WTC11 (cell line): ENCODE measurements at regions not wholly inside any gene's neighbourhood (a gene's known extent, or its start where the extent isn't known, plus 50 kb on each side); places are given as distances from the start of the nearest gene placed in this dataset.

Source experiments
- MAX ChIP-seq: sonication (generic); formaldehyde crosslinking; IDR thresholded peaks from 2 replicates; pipeline ENCODE4 v1.8.0; 2022; ENCODE audit warnings: mild to moderate bottlenecking, missing genetic modification reagents
- SP1 ChIP-seq: sonication (generic); formaldehyde crosslinking; conservative IDR thresholded peaks from 2 replicates; pipeline ENCODE4 v1.8.1; 2022; ENCODE audit warnings: missing genetic modification reagents
- TEAD1 ChIP-seq: sonication (generic); formaldehyde crosslinking; IDR thresholded peaks from 2 replicates; pipeline ENCODE4 v1.8.0; 2022; ENCODE audit warnings: mild to moderate bottlenecking, missing genetic modification reagents
- TF ChIP-seq, protein P1 (sequence below): sonication (generic); formaldehyde crosslinking; IDR thresholded peaks from 2 replicates; pipeline ENCODE4 v1.8.0; 2022; ENCODE audit warnings: mild to moderate bottlenecking, missing genetic modification reagents
- TF ChIP-seq, protein P2 (sequence below): fragments of 200-600 bp; IDR thresholded peaks from 2 replicates; pipeline ENCODE4 v1.8.0; 2022; ENCODE audit warnings: antibody characterized with exemption

- TF ChIP-seq MAX (no peak), SP1 (no peak), TEAD1 (CRISPR knock-in tag) (no peak)
- TF ChIP-seq, protein P1, sequence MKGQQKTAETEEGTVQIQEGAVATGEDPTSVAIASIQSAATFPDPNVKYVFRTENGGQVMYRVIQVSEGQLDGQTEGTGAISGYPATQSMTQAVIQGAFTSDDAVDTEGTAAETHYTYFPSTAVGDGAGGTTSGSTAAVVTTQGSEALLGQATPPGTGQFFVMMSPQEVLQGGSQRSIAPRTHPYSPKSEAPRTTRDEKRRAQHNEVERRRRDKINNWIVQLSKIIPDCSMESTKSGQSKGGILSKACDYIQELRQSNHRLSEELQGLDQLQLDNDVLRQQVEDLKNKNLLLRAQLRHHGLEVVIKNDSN (CRISPR knock-in tag), result no peak
- TF ChIP-seq, protein P2, sequence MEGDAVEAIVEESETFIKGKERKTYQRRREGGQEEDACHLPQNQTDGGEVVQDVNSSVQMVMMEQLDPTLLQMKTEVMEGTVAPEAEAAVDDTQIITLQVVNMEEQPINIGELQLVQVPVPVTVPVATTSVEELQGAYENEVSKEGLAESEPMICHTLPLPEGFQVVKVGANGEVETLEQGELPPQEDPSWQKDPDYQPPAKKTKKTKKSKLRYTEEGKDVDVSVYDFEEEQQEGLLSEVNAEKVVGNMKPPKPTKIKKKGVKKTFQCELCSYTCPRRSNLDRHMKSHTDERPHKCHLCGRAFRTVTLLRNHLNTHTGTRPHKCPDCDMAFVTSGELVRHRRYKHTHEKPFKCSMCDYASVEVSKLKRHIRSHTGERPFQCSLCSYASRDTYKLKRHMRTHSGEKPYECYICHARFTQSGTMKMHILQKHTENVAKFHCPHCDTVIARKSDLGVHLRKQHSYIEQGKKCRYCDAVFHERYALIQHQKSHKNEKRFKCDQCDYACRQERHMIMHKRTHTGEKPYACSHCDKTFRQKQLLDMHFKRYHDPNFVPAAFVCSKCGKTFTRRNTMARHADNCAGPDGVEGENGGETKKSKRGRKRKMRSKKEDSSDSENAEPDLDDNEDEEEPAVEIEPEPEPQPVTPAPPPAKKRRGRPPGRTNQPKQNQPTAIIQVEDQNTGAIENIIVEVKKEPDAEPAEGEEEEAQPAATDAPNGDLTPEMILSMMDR, result no peak
These were observed 525.8 kb downstream of the NTRK3 start for GRCh38 chr15:87730706-87731105.
